Stimulated activated CD8-positive, alpha-beta memory T cell treated with anti-CD3 and anti-CD28 coated beads, Interleukin-15, amount 100 ng/mL, for 1 hour (primary cell): ENCODE measurements at regions not wholly inside any gene's neighbourhood (a gene's known extent, or its start where the extent isn't known, plus 50 kb on each side); places are given as distances from the start of the nearest gene placed in this dataset.
A peak's percentile ranks its signal among the peaks of the same experiment; 100 is the strongest.
"Not testable (repeated sequence)": the region's sequence is repeated elsewhere in the genome, so short reads cannot be mapped to it uniquely, and the experiment has no call there.

Source experiments
- DNase-seq: peaks from one replicate; pipeline ENCODE4 v3.0.0-alpha.2; 2020; ENCODE audit warnings: low read depth

- no peak for DNase-seq
Measured at GRCh38 chr20:53856300-53857295, 213.8 kb downstream of the BCAS1 start.

- no peak for DNase-seq
Measured at GRCh38 chr20:53855733-53856132, 214.7 kb downstream of the BCAS1 start.

GRCh38 chr20:53854609-53854926, 215.8 kb downstream of the BCAS1 start:
- not testable (repeated sequence) for DNase-seq

DNA sequence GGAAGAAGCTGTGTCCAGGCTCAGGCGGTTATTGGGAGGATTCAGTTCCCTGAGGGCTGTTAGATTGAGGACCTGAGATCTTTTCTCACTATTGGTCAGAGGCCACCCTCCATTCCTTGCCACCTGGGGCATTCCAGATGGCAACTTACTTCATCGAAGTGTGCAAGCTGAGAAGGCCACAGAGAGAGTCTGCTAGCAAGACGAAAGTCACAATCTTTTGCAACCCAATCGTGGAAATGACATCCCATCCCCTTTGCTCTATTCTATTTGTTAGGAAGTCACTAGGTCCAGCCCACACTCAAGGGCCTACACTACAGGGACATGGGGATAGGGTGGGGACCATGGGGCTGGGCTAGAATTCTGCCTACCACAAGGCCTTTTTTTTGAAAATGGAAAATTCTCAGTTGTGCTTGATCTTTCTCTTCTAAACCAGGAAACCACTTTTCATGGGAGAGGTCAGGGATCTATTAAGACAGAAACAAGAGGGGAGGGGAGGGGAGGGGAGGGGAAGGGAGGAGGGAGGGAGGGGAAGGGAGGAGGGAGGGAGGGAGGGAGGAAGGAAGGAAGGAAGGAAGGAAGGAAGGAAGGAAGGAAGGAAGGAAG, 217.2 kb downstream of the BCAS1 start:
- no peak for DNase-seq

GRCh38 chr20:53852691-53853090, 217.7 kb downstream of the BCAS1 start:
- no peak for DNase-seq

GRCh38 chr20:53852014-53852413, 218.4 kb downstream of the BCAS1 start:
- DNase-seq, result no peak

- no peak for DNase-seq
Measured at GRCh38 chr20:53850319-53850718, 220.1 kb downstream of the BCAS1 start.

- DNase-seq, result no peak
Measured at GRCh38 chr20:53849471-53850059, 220.8 kb downstream of the BCAS1 start.

GRCh38 chr20:53848304-53848703, 222.1 kb downstream of the BCAS1 start:
- no peak for DNase-seq

- no peak for DNase-seq
Measured at GRCh38 chr20:53847837-53848170, 222.6 kb downstream of the BCAS1 start.

GRCh38 chr20:53847139-53847836, 223.1 kb downstream of the BCAS1 start:
- no peak for DNase-seq

GRCh38 chr20:53846640-53847039, 223.8 kb downstream of the BCAS1 start:
- no peak for DNase-seq

DNA sequence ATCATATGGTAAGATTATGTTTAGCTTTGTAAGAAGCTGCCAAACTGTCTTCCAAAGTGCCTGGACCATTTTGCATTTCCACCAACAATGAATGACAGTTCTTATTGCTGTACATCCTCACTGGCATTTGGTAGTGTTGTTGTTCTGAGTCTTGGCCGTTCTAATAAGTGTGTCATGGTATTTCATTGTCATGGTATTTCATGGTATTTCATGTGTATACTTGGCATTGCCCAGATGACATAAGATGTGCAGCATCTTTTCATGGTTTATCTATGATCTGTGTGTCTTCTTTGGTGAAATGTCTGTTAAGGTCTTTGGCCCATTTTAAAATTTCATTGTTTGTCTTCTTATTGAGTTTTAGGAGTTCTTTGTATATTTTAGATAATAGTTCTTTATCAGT, 224.4 kb downstream of the BCAS1 start:
- DNase-seq, result no peak

GRCh38 chr20:53844259-53844658, 226.1 kb downstream of the BCAS1 start:
- no peak for DNase-seq

- DNase-seq, result no peak
Measured at GRCh38 chr20:53843645-53844044, 226.7 kb downstream of the BCAS1 start.

DNA sequence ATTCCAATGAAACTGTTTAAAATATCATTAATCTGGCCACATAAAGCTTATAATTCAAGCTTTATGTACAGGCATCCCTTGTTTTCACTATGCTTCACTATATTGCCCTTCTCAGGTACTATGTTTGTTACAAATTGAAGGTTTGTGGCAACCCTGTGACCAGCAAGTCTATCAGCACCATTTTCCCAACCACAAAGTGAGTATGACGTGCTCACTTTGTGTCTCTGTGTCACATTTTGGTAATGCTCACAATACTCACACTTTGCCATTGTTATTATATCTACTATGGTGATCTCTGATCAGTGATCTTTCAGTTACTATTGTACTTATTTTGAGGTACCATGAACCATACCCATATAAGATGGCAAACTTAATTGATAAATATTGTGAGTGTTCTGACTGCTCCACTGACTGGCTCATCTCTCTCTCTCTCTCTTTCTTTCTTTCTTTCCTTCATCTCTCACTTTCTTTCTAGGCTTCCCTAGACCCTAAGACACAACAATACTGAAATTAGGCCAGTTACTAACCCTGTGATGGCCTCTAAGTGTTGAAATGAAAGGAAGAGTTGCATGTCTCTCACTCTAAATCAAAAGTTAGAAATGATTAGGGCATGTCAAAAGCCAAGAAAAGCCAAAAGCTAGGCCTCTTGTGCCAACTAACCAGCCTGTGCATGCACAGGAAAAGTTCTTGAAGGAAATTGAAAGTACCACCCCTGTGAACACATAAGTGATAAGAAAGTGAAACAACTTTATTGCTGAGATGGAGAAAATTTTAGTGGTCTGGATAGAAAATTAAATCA, 227.9 kb downstream of the BCAS1 start:
- DNase-seq, result no peak

DNA sequence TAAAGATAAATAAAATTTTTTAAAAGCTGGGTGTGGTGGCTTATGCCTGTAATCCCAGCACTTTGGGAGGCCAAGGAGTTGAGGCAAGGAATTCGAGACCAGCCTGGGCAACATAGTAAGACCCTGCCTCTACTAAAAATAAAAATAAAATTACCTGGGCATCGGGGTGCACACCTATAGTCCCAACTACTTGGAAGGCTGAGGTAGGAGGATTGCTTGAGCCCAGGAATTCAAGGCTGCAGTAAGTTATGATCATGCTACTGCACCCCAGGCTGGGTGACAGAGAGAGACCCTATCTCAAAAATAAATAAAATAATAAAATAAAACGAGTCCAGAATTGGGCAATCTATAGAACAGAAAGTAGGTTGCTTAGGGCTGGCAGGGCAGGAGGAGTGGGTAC, 228.7 kb downstream of the BCAS1 start:
- no peak for DNase-seq

GRCh38 chr20:53840532-53840931, 229.9 kb downstream of the BCAS1 start:
- DNase-seq, result no peak

DNA sequence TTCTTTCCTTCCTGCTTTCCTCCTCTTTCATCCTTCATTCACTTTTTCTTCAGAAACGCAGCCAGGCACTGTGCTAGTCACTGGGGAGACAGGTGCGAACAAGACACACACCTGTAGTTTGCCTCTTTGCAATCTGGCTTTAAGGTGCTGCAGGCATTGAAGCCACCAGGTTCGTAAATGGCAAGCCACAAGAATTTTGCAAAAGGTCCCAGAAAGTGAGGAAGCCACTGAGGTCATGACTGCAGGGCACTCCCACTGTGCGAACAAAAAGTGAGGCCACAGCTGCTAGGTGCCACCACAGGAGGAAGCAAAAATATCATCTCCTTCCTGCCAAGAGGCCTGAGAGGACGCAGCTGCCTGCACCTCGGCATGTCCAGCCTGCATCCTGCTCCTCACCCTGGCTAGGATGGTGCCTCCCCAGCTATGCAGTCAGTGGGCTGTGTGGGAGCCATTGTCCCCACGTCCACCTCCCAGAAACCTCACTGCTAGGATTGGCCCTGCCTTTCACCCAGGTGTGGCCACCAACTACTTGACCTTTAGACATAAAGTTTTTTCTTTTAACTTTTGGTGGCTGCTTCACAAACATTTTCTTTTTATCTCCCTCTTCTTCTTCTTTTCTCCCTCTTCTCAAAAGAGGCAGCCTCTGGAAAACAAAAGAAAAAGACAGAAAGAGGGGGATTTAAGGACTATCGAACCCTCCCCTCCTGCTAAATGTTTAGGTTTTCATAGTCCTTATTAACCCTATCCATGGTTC, 230.8 kb downstream of the BCAS1 start:
- peak; percentile 20 for DNase-seq

DNA sequence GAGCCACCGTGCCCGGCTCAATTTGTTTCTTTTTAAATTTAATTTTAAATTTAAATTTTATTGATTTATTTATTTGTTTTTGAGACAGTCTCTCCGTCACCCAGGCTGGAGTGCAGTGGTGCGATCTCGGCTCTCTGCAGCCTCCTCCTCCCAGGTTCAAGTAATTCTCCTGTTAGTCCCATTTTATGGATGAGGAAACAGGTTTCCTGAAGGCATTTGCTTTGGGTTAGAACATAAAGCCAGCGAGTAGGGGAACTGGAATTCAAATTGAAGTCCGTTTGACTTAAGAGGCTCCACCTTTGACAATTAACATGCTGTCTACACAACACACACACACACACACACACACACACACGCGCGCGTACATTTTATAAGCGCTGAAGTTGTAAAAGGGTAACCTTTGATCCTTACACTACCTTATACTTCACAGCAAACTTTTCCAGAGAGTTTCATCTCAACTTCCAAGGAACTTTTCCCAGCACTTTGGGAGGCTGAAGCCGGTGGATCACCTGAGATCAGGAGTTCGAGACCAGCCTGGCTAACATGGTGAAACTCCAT, 232.0 kb downstream of the BCAS1 start:
- no peak for DNase-seq
